Large intestine (tissue), 3 donors: ENCODE measurements at regions not wholly inside any gene's neighbourhood (a gene's known extent, or its start where the extent isn't known, plus 50 kb on each side); places are given as distances from the start of the nearest gene placed in this dataset.

Source experiments
- DNase-seq, 2 donors: peaks; one replicate each; pipeline versions ENCODE4 v3.0.0 to v3.0.0-alpha.2; 2013
- H3K27ac ChIP-seq: one replicate; pipeline ENCODE4 v1.5.1; 2013; ENCODE audit warnings: low read length
- H3K27me3 ChIP-seq: 2 replicates; pipeline ENCODE4 v1.6.1; 2013; ENCODE audit warnings: low read length; ENCODE audit not compliant: control insufficient read depth, insufficient read depth
- H3K36me3 ChIP-seq: 2 replicates; pipeline ENCODE4 v1.6.1; 2013; ENCODE audit warnings: low read length; ENCODE audit not compliant: control insufficient read depth, insufficient read depth
- H3K4me1 ChIP-seq: one replicate; pipeline ENCODE4 v1.6.1; 2013; ENCODE audit warnings: low read length; ENCODE audit not compliant: control insufficient read depth, insufficient read depth
- H3K4me3 ChIP-seq: one replicate; pipeline ENCODE4 v1.5.1; 2013; ENCODE audit warnings: low read length
- H3K9me3 ChIP-seq: one replicate; pipeline ENCODE4 v1.6.1; 2013; ENCODE audit warnings: mild to moderate bottlenecking, low read depth, low read length, moderate library complexity; ENCODE audit not compliant: control insufficient read depth
- WGBS: methylation state at CpG from one replicate; pipeline ENCODE4 v1.1.5; 2013; ENCODE audit warnings: low lambda C conversion rate; ENCODE audit not compliant: insufficient coverage; 5-methylcytosine and 5-hydroxymethylcytosine counted together

GRCh38 chr9:90420768-90421513, 221.7 kb downstream of the DIRAS2 start:
- H3K27ac ChIP-seq, result no peak overlapping the region
- DNase-seq, result peak in 1 of 2 donors; percentile 9

GRCh38 chr9:90421786-90422185, 220.8 kb downstream of the DIRAS2 start:
- Histone ChIP-seq H3K36me3 (no peaks in the 10 kb centered on the region), H3K9me3 (no peaks in the 10 kb centered on the region), H3K4me3 (no peak overlapping the region), H3K27ac (no peak overlapping the region), H3K27me3 (no peaks in the 10 kb centered on the region), H3K4me1 (peaks cover 8% of the 10 kb centered on the region)
- no peak for DNase-seq
- no CpG with 5 or more reads among the region's 3 CpGs for WGBS

More at GRCh38 chr9:90420768-90421513, 221.7 kb downstream of the DIRAS2 start:
- Histone ChIP-seq H3K9me3 (no peaks in the 10 kb centered on the region), H3K27me3 (no peaks in the 10 kb centered on the region), H3K36me3 (no peaks in the 10 kb centered on the region), H3K4me3 (no peak overlapping the region), H3K4me1 (peaks cover 8% of the 10 kb centered on the region)
- WGBS, result 100% methylated on average over 2 of the region's 9 CpGs

GRCh38 chr9:90423661-90424193, 218.9 kb downstream of the DIRAS2 start:
- 40% methylated on average over 1 of the region's 10 CpGs for WGBS
- peak; percentile 31 to 53 for DNase-seq
- Histone ChIP-seq H3K27ac (no peak overlapping the region), H3K4me1 (peaks cover 8% of the 10 kb centered on the region), H3K36me3 (no peaks in the 10 kb centered on the region), H3K9me3 (no peaks in the 10 kb centered on the region), H3K27me3 (no peaks in the 10 kb centered on the region), H3K4me3 (no peak overlapping the region)

GRCh38 chr9:90428517-90428916, 214.1 kb downstream of the DIRAS2 start:
- WGBS, result 93% methylated on average over 3 of the region's 10 CpGs
- Histone ChIP-seq H3K27ac (no peak overlapping the region), H3K4me3 (no peak overlapping the region)

GRCh38 chr9:90432951-90433350, 209.7 kb downstream of the DIRAS2 start:
- DNase-seq, result no peak
- H3K4me1 ChIP-seq, result peaks cover 3% of the 10 kb centered on the region
- H3K27ac ChIP-seq, result peak overlapping the region; percentile 23
- H3K27me3 ChIP-seq, result no peaks in the 10 kb centered on the region
- no CpG with 5 or more reads among the region's 8 CpGs for WGBS
- no peaks in the 10 kb centered on the region for H3K9me3 ChIP-seq
- no peak overlapping the region for H3K4me3 ChIP-seq
- H3K36me3 ChIP-seq, result no peaks in the 10 kb centered on the region

More at GRCh38 chr9:90428517-90428916, 214.1 kb downstream of the DIRAS2 start:
- peaks cover 7% of the 10 kb centered on the region for H3K4me1 ChIP-seq
- DNase-seq, result no peak
- H3K36me3 ChIP-seq, result no peaks in the 10 kb centered on the region
- H3K27me3 ChIP-seq, result no peaks in the 10 kb centered on the region
- H3K9me3 ChIP-seq, result no peaks in the 10 kb centered on the region

- no CpG with 5 or more reads among the region's 17 CpGs for WGBS
- H3K4me3 ChIP-seq, result peak overlapping the region; percentile 21
- no peaks in the 10 kb centered on the region for H3K27me3 ChIP-seq
- H3K36me3 ChIP-seq, result no peaks in the 10 kb centered on the region
- peaks cover 3% of the 10 kb centered on the region for H3K4me1 ChIP-seq
- DNase-seq, result peak; percentile 81 to 87
- peak overlapping the region; percentile 43 for H3K27ac ChIP-seq
- no peaks in the 10 kb centered on the region for H3K9me3 ChIP-seq
Measured at GRCh38 chr9:90433398-90433941, 209.2 kb downstream of the DIRAS2 start.

GRCh38 chr9:90441814-90442213, 200.8 kb downstream of the DIRAS2 start:
- no peak overlapping the region for H3K27ac ChIP-seq
- no peaks in the 10 kb centered on the region for H3K9me3 ChIP-seq
- H3K4me1 ChIP-seq, result no peaks in the 10 kb centered on the region
- no peaks in the 10 kb centered on the region for H3K36me3 ChIP-seq
- H3K27me3 ChIP-seq, result no peaks in the 10 kb centered on the region
- WGBS, result no CpG with 5 or more reads among the region's 4 CpGs
- H3K4me3 ChIP-seq, result no peak overlapping the region
- no peak for DNase-seq

GRCh38 chr9:90442723-90443122, 199.9 kb downstream of the DIRAS2 start:
- Histone ChIP-seq H3K4me1 (no peaks in the 10 kb centered on the region), H3K27me3 (no peaks in the 10 kb centered on the region), H3K27ac (no peak overlapping the region), H3K4me3 (no peak overlapping the region), H3K9me3 (no peaks in the 10 kb centered on the region), H3K36me3 (no peaks in the 10 kb centered on the region)
- 100% methylated on average over 2 of the region's 5 CpGs for WGBS
- no peak for DNase-seq

GRCh38 chr9:90444609-90445204, 197.9 kb downstream of the DIRAS2 start:
- H3K36me3 ChIP-seq, result no peaks in the 10 kb centered on the region
- no peak for DNase-seq
- no peak overlapping the region for H3K4me3 ChIP-seq
- H3K4me1 ChIP-seq, result no peaks in the 10 kb centered on the region
- no CpG with 5 or more reads among the region's 6 CpGs for WGBS
- no peak overlapping the region for H3K27ac ChIP-seq
- H3K9me3 ChIP-seq, result no peaks in the 10 kb centered on the region
- H3K27me3 ChIP-seq, result no peaks in the 10 kb centered on the region

- no peaks in the 10 kb centered on the region for H3K4me1 ChIP-seq
- H3K9me3 ChIP-seq, result no peaks in the 10 kb centered on the region
- H3K4me3 ChIP-seq, result no peak overlapping the region
- no peaks in the 10 kb centered on the region for H3K27me3 ChIP-seq
- H3K27ac ChIP-seq, result no peak overlapping the region
- WGBS, result no CpG with 5 or more reads among the region's 3 CpGs
- no peak for DNase-seq
- no peaks in the 10 kb centered on the region for H3K36me3 ChIP-seq
Measured at GRCh38 chr9:90445391-90445790, 197.2 kb downstream of the DIRAS2 start.
